OCI-LY3 (cell line): ENCODE measurements at regions not wholly inside any gene's neighbourhood (a gene's known extent, or its start where the extent isn't known, plus 50 kb on each side); places are given as distances from the start of the nearest gene placed in this dataset.

ENCODE experiments used
- H2AFZ ChIP-seq: fragments of 200-600, 300-600 bp; shearing (Covaris generic); 2 replicates; pipeline ENCODE4 v1.6.0; 2014; ENCODE audit warnings: antibody characterized with exemption, low read depth, low read length
- H3K27ac ChIP-seq: fragments of 200-600, 300-600 bp; sonication (generic); 2 replicates; pipeline ENCODE4 v1.5.1; 2014; ENCODE audit warnings: mild to moderate bottlenecking, low read length, moderate library complexity, mixed read lengths
- H3K27me3 ChIP-seq: fragments of 200-600, 300-600 bp; sonication (generic); 2 replicates; pipeline ENCODE4 v1.6.1; 2014; ENCODE audit warnings: low read depth, low read length, mixed read lengths
- H3K36me3 ChIP-seq: fragments of 200-600, 300-600 bp; sonication (generic); replicated peaks from 2 replicates; pipeline ENCODE3; 2014; ENCODE audit warnings: low read depth, low read length, mixed read lengths
- H3K4me1 ChIP-seq: fragments of 300-600, 200-600 bp; sonication (generic); 2 replicates; pipeline ENCODE4 v1.6.1; 2014; ENCODE audit warnings: low read length, mixed read lengths
- H3K4me2 ChIP-seq: fragments of 200-600, 300-600 bp; sonication (generic); 2 replicates; pipeline ENCODE4 v1.6.1; 2014; ENCODE audit warnings: low read length, mixed read lengths
- H3K4me3 ChIP-seq: fragments of 300-600, 200-600 bp; sonication (generic); 2 replicates; pipeline ENCODE4 v1.5.1; 2014; ENCODE audit warnings: antibody characterized with exemption, mild to moderate bottlenecking, low read length, moderate library complexity
- H3K79me2 ChIP-seq: fragments of 300-600, 200-600 bp; shearing (Covaris generic); 2 replicates; pipeline ENCODE4 v1.6.1; 2014; ENCODE audit warnings: mild to moderate bottlenecking, low read length, mixed read lengths
- H3K9ac ChIP-seq: fragments of 300-600, 200-600 bp; shearing (Covaris generic); 2 replicates; pipeline ENCODE4 v1.6.0; 2014; ENCODE audit warnings: mild to moderate bottlenecking, low read length, moderate library complexity
- H3K9me3 ChIP-seq: fragments of 200-600, 300-600 bp; shearing (Covaris generic); 2 replicates; pipeline ENCODE4 v1.6.1; 2014; ENCODE audit warnings: low read length, mixed read lengths; ENCODE audit not compliant: insufficient read depth
- H4K20me1 ChIP-seq: fragments of 200-600, 300-600 bp; sonication (generic); 2 replicates; pipeline ENCODE4 v1.6.1; 2016; ENCODE audit warnings: low read length, mixed read lengths; ENCODE audit not compliant: insufficient read depth
- CTCF ChIP-seq: fragments of 200-600, 300-600 bp; sonication (generic); IDR thresholded peaks from 2 replicates; pipeline ENCODE4 v1.5.1; 2014; ENCODE audit warnings: antibody characterized with exemption, low read length, low read depth
- EZH2phosphoT487 ChIP-seq: fragments of 200-600 bp; shearing (Covaris generic); IDR thresholded peaks from 2 replicates; pipeline ENCODE4 v1.6.1; 2018; ENCODE audit warnings: antibody characterized with exemption, mixed run types, low read depth

- no peak overlapping the region for H3K4me2 ChIP-seq
- no peaks in the 10 kb centered on the region for H4K20me1 ChIP-seq
- no peaks in the 10 kb centered on the region for H3K27me3 ChIP-seq
- no peak for TF ChIP-seq CTCF
- TF ChIP-seq EZH2phosphoT487 = no peak
- no peak overlapping the region for H3K27ac ChIP-seq
- no peaks in the 10 kb centered on the region for H3K9me3 ChIP-seq
- H2AFZ ChIP-seq = no peak overlapping the region
- no peaks in the 10 kb centered on the region for H3K79me2 ChIP-seq
- no peak overlapping the region for H3K9ac ChIP-seq
- H3K36me3 ChIP-seq = no peaks in the 10 kb centered on the region
- H3K4me1 ChIP-seq = no peaks in the 10 kb centered on the region
- no peak overlapping the region for H3K4me3 ChIP-seq
Observed at GRCh38 chr1:38222891-38223290, 176.3 kb upstream of the POU3F1 start.

DNA sequence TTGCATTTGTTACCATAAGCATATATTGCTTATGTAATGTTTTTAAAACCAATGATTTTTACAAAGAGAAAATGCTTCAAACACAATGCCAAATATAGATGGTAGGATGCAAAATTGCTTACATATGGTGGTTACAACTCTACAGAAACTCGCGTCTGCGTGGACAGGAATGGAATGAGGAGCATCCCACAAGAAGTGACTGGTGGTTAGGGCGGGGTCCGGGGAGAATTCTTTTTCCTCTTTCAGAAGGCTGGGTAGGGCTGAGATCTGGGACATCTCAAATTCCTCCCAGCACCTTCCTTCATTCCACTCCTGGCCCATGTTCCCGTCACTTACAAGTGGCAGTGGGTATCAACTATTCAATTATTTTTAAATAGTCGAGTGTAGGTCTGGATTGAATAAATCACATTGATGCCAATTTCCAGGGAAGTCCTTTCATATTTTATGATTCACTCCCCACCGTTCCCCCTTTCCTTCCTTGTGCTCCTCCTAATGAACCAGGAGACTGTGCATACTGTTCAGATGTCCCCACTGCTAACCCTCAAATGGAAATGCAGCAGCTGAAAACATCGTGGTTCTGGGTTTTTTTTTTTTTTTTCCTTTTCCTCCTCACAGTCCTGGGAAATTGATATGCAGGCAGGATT lies 174.5 kb upstream of the POU3F1 start:
- H4K20me1 ChIP-seq = no peaks in the 10 kb centered on the region
- no peak overlapping the region for H3K4me2 ChIP-seq
- no peaks in the 10 kb centered on the region for H3K27me3 ChIP-seq
- H2AFZ ChIP-seq = no peak overlapping the region
- TF ChIP-seq EZH2phosphoT487 (no peak), CTCF (no peak)
- no peaks in the 10 kb centered on the region for H3K36me3 ChIP-seq
- no peaks in the 10 kb centered on the region for H3K9me3 ChIP-seq
- no peak overlapping the region for H3K27ac ChIP-seq
- no peak overlapping the region for H3K9ac ChIP-seq
- H3K79me2 ChIP-seq = no peaks in the 10 kb centered on the region
- no peak overlapping the region for H3K4me3 ChIP-seq
- H3K4me1 ChIP-seq = no peaks in the 10 kb centered on the region

- Histone ChIP-seq H3K9ac (no peak overlapping the region), H3K4me3 (no peak overlapping the region), H3K36me3 (no peaks in the 10 kb centered on the region), H3K9me3 (no peaks in the 10 kb centered on the region), H3K27ac (no peak overlapping the region), H3K4me2 (no peak overlapping the region), H2AFZ (no peak overlapping the region), H3K4me1 (no peaks in the 10 kb centered on the region), H4K20me1 (no peaks in the 10 kb centered on the region), H3K27me3 (no peaks in the 10 kb centered on the region), H3K79me2 (no peaks in the 10 kb centered on the region)
- TF ChIP-seq EZH2phosphoT487 (no peak), CTCF (no peak)
Observed at GRCh38 chr1:38217316-38217715, 170.7 kb upstream of the POU3F1 start.

- no peak for TF ChIP-seq EZH2phosphoT487
- H3K9ac ChIP-seq = no peak overlapping the region
- peaks cover 8% of the 10 kb centered on the region for H3K4me1 ChIP-seq
- no peaks in the 10 kb centered on the region for H3K27me3 ChIP-seq
- H2AFZ ChIP-seq = no peak overlapping the region
- H3K79me2 ChIP-seq = no peaks in the 10 kb centered on the region
- H3K9me3 ChIP-seq = no peaks in the 10 kb centered on the region
- H3K27ac ChIP-seq = no peak overlapping the region
- no peaks in the 10 kb centered on the region for H3K36me3 ChIP-seq
- H4K20me1 ChIP-seq = no peaks in the 10 kb centered on the region
- no peak overlapping the region for H3K4me2 ChIP-seq
- H3K4me3 ChIP-seq = no peak overlapping the region
Observed at GRCh38 chr1:38213646-38214434, 167.2 kb upstream of the POU3F1 start.
